Caco-2 (cell line): ENCODE measurements at regions not wholly inside any gene's neighbourhood (a gene's known extent, or its start where the extent isn't known, plus 50 kb on each side); places are given as distances from the start of the nearest gene placed in this dataset.

Experiments
- BruUV-seq: library from RNA; stranded (reverse); fragments of 400-500 nt; replicated peaks from 2 replicates; lab custom pipeline; 2021; lab: Mats Ljungman, UMichigan
- CTCF ChIA-PET: fragments of 300-600 bp; sonication (Branson Sonifier 250); formaldehyde crosslinking; loops from one replicate; lab custom pipeline; 2022; ENCODE audit warnings: antibody characterized with exemption; lab: Charles Lee
- POLR2A ChIA-PET: fragments of 300-600 bp; sonication (Branson Sonifier 250); formaldehyde crosslinking; loops from one replicate; lab custom pipeline; 2022; ENCODE audit warnings: antibody characterized with exemption; lab: Charles Lee
- DNase-seq, 2 experiments: peaks; one replicate each; pipeline versions ENCODE4 v3.0.0 to v3.0.0-alpha.2; 2020 to 2022
- H3K27me3 ChIP-seq: replicated peaks from 2 replicates; pipeline ENCODE4 v1.6.0; 2011; ENCODE audit warnings: low read length; ENCODE audit not compliant: control insufficient read depth, insufficient read depth
- H3K36me3 ChIP-seq: 2 replicates; pipeline ENCODE4 v1.5.1; 2011; ENCODE audit warnings: low read length; ENCODE audit not compliant: control insufficient read depth, insufficient read depth
- H3K4me1 ChIP-seq: fragments of 250-450 bp; sonication (Bioruptor Pico); 2 replicates; pipeline ENCODE4 v1.5.1; 2020; ENCODE audit warnings: mild to moderate bottlenecking
- H3K4me3 ChIP-seq: 2 replicates; pipeline ENCODE4 v1.5.1; 2011; ENCODE audit warnings: low read depth, mild to moderate bottlenecking, control low read depth, low read length
- H3K9me3 ChIP-seq: fragments of 250-450 bp; sonication (Bioruptor Pico); 2 replicates; pipeline ENCODE4 v1.5.1; 2020; ENCODE audit warnings: mild to moderate bottlenecking, moderate library complexity
- H3K27ac Mint-ChIP-seq: one replicate; pipeline ENCODE4 v1.8.0; 2022; ENCODE audit warnings: mixed read lengths; ENCODE audit not compliant: unreplicated experiment
- H3K27me3 Mint-ChIP-seq: one replicate; pipeline ENCODE4 v1.8.0; 2022; ENCODE audit warnings: mixed read lengths; ENCODE audit not compliant: insufficient read depth, unreplicated experiment
- H3K36me3 Mint-ChIP-seq: one replicate; pipeline ENCODE4 v1.8.0; 2022; ENCODE audit warnings: mild to moderate bottlenecking, mixed read lengths; ENCODE audit not compliant: insufficient read depth, unreplicated experiment
- H3K4me1 Mint-ChIP-seq: one replicate; pipeline ENCODE4 v1.8.0; 2022; ENCODE audit warnings: low read depth, mixed read lengths; ENCODE audit not compliant: unreplicated experiment
- H3K4me3 Mint-ChIP-seq: one replicate; pipeline ENCODE4 v1.8.0; 2022; ENCODE audit warnings: mild to moderate bottlenecking, moderate library complexity, mixed read lengths; ENCODE audit not compliant: unreplicated experiment
- H3K9me3 Mint-ChIP-seq: one replicate; pipeline ENCODE4 v1.8.0; 2022; ENCODE audit warnings: mixed read lengths; ENCODE audit not compliant: unreplicated experiment
- intact Hi-C: fragments of 100-400 bp; cut with micrococcal nuclease; formaldehyde crosslinking; loops from one replicate; pipeline ENCODE4 v1.10.0; 2022; ENCODE audit not compliant: unreplicated experiment
- TF ChIP-seq, protein P1 (sequence below), 2 experiments: fragments of 200-600 bp in 1 of 2; IDR thresholded peaks; 1 replicate in 1 of 2; 2 replicates in 1 of 2; pipeline versions ENCODE4 v1.5.1 to v1.8.0; 2011 to 2022; ENCODE audit warnings: antibody characterized with exemption in 1 of 2, control low read depth in 1 of 2, inconsistent platforms in 1 of 2, low read depth in 1 of 2, low read length in 1 of 2, mild to moderate bottlenecking in 1 of 2, moderate library complexity in 1 of 2; ENCODE audit not compliant: insufficient read depth in 1 of 2, severe bottlenecking in 1 of 2, unreplicated experiment in 1 of 2

DNA sequence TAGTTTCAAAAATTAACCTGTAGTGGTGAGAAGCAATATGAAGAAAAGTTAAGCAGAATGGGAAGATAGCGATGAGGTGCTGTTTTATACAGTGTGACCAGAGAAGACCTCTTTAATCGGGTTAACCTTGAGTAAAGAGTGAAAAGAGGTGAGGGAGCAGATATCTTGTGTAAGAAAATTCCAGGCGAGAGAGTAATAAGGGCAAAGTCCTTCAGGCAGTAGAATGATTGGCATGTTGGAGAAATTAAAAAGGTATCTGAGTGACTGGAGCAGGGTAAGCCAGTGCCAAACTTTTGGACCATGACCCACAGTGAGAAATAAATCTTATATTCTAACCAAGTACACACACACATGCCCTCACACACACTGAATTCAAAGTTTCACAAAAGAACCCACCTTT lies 374.7 kb upstream of the LARGE1 start:
- Mint-ChIP-seq H3K4me1 (no peaks in the 10 kb centered on the region), H3K36me3 (no peaks in the 10 kb centered on the region), H3K27ac (no peak overlapping the region), H3K4me3 (no peak overlapping the region), H3K27me3 (no peaks in the 10 kb centered on the region), H3K9me3 (peaks cover 2% of the 10 kb centered on the region)
- no peaks in the 10 kb centered on the region for H3K36me3 ChIP-seq
- H3K9me3 ChIP-seq = no peaks in the 10 kb centered on the region
- peak in 1 of 2 experiments; percentile 5 for DNase-seq
- intact Hi-C loops = no loop called here
- ChIA-PET POLR2A (no interaction called here), CTCF (no interaction called here)
- no TSS peak for BruUV-seq
- H3K4me1 ChIP-seq = peaks cover 17% of the 10 kb centered on the region
- H3K27me3 ChIP-seq = no peaks in the 10 kb centered on the region
- H3K4me3 ChIP-seq = no peak overlapping the region
- TF ChIP-seq, protein P1, sequence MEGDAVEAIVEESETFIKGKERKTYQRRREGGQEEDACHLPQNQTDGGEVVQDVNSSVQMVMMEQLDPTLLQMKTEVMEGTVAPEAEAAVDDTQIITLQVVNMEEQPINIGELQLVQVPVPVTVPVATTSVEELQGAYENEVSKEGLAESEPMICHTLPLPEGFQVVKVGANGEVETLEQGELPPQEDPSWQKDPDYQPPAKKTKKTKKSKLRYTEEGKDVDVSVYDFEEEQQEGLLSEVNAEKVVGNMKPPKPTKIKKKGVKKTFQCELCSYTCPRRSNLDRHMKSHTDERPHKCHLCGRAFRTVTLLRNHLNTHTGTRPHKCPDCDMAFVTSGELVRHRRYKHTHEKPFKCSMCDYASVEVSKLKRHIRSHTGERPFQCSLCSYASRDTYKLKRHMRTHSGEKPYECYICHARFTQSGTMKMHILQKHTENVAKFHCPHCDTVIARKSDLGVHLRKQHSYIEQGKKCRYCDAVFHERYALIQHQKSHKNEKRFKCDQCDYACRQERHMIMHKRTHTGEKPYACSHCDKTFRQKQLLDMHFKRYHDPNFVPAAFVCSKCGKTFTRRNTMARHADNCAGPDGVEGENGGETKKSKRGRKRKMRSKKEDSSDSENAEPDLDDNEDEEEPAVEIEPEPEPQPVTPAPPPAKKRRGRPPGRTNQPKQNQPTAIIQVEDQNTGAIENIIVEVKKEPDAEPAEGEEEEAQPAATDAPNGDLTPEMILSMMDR (IDR thresholded peaks at IDR 0.05; ENCODE audit: insufficient read depth in 1 of 2, low read depth in 1 of 2, low read length in 1 of 2, severe bottlenecking in 1 of 2, unreplicated experiment in 1 of 2) = no peak

DNA sequence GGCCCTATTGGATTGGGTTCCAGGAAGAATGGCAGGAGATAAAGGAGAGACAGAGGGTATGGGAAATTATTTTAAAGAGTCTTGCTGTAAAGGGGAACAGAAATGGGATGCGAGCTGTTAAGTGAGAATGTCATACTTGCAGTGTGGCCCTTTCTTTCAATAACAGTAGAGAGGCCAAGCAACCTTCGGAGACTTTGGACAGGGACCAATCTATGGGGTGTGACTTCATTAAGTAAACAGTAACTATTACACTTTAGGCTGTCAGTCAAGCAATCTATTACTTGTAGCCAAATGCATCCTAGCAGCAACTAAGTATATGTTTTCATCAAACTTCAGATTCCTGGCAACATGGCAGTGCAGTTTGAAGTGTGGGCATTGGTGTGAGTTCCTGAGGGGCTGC lies 376.2 kb upstream of the LARGE1 start:
- no peaks in the 10 kb centered on the region for H3K36me3 ChIP-seq
- peaks cover 17% of the 10 kb centered on the region for H3K4me1 ChIP-seq
- ChIA-PET POLR2A (no interaction called here), CTCF (no interaction called here)
- H3K4me3 ChIP-seq = no peak overlapping the region
- no peaks in the 10 kb centered on the region for H3K27me3 Mint-ChIP-seq
- no peaks in the 10 kb centered on the region for H3K36me3 Mint-ChIP-seq
- H3K9me3 ChIP-seq = no peaks in the 10 kb centered on the region
- TF ChIP-seq, protein P1 (IDR thresholded peaks at IDR 0.05; ENCODE audit: insufficient read depth in 1 of 2, low read depth in 1 of 2, low read length in 1 of 2, severe bottlenecking in 1 of 2, unreplicated experiment in 1 of 2) = no peak
- H3K4me1 Mint-ChIP-seq = no peaks in the 10 kb centered on the region
- H3K4me3 Mint-ChIP-seq = no peak overlapping the region
- H3K9me3 Mint-ChIP-seq = no peaks in the 10 kb centered on the region
- no peak overlapping the region for H3K27ac Mint-ChIP-seq
- DNase-seq = no peak
- no peaks in the 10 kb centered on the region for H3K27me3 ChIP-seq
- BruUV-seq = no TSS peak
- intact Hi-C loops = no loop called here

DNA sequence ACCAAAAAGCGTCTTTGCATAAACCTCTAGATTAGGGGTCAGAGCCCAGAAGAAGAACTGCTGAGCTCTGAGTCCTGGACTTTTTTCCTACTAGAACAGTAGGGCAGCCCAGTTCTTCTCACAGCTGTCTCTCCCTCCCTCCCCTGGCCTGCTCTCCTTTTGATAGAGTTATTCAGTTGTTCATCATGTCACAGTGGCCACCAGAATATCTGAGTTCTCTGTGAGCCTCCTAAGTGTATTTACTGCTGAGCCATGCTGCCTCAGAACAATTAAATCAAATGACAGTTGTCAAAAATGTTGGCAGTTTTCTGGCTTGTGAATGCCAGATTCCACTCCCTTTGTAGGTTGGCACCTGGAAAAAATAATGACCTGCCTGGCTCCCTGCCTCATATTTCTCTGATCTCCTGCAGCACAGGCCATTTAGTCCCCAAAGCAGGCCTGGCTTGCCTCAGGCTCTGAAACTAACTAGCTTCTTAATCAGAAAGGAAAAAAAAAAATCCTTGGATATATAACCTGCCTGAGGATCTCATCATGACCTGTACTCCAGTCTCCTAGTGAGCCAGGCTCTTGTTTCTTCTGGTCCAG lies 377.4 kb upstream of the LARGE1 start:
- H3K27ac Mint-ChIP-seq = no peak overlapping the region
- H3K9me3 ChIP-seq = no peaks in the 10 kb centered on the region
- DNase-seq = no peak
- H3K27me3 ChIP-seq = no peaks in the 10 kb centered on the region
- CTCF ChIA-PET = no interaction called here
- no peak overlapping the region for H3K4me3 Mint-ChIP-seq
- TF ChIP-seq, protein P1 (IDR thresholded peaks at IDR 0.05; ENCODE audit: insufficient read depth in 1 of 2, low read depth in 1 of 2, low read length in 1 of 2, severe bottlenecking in 1 of 2, unreplicated experiment in 1 of 2) = no peak
- POLR2A ChIA-PET = no interaction called here
- H3K27me3 Mint-ChIP-seq = no peaks in the 10 kb centered on the region
- H3K4me1 ChIP-seq = peaks cover 17% of the 10 kb centered on the region
- no TSS peak for BruUV-seq
- no peaks in the 10 kb centered on the region for H3K36me3 ChIP-seq
- no peak overlapping the region for H3K4me3 ChIP-seq
- no peaks in the 10 kb centered on the region for H3K9me3 Mint-ChIP-seq
- H3K4me1 Mint-ChIP-seq = no peaks in the 10 kb centered on the region
- intact Hi-C loops = no loop called here
- no peaks in the 10 kb centered on the region for H3K36me3 Mint-ChIP-seq
